NCI-H128 (cell line): ENCODE measurements at regions not wholly inside any gene's neighbourhood (a gene's known extent, or its start where the extent isn't known, plus 50 kb on each side); places are given as distances from the start of the nearest gene placed in this dataset.

Experiments used
- DNase-seq: peaks from one replicate; lab custom pipeline; 2025; ENCODE audit not compliant: unreplicated experiment; lab: John Stamatoyannopoulos, UW

- no peak for DNase-seq
Measured at GRCh38 chr2:240338274-240338673, 97.2 kb upstream of the GPC1 start.

GRCh38 chr2:240339411-240340360, 95.8 kb upstream of the GPC1 start:
- no peak for DNase-seq

- no peak for DNase-seq
Measured at GRCh38 chr2:240340361-240340761, 95.1 kb upstream of the GPC1 start.

GRCh38 chr2:240341064-240341463, 94.4 kb upstream of the GPC1 start:
- DNase-seq: no peak

GRCh38 chr2:240343548-240343947, 91.9 kb upstream of the GPC1 start:
- DNase-seq: no peak

GRCh38 chr2:240344904-240345303, 90.6 kb upstream of the GPC1 start:
- DNase-seq: no peak

DNA sequence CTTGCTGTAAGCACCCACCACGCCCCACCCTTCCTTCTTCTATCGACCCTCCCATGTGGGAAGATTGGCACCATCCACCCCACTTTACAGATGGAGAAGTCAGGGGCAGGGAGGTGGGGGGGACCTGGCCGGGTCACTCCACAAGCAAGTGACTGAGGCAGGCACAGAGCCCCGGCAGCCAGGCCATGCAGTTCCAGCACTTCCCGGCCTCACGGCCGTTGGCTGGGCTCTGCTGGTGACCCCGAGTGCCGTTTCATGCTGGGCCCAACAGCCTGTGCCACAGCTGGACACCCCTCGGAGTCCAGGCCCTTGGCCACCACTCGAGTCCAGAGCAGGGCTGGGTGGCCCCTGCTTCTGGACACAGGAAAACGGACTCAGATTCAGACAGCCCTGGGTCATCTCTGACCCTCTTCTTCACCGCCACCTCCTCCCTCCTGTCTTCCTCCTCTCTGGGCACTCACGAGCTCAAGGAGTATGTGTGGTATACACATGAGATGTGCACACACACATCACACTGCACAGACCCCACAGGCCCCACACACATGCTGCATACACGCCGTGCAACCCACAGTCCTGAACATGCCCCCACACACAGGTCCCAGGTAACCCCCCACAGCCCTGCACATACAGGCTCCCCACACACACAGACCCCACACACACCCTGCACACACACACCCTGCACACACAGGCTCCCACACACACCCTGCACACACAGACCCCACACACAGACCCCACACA, 89.3 kb upstream of the GPC1 start:
- DNase-seq: no peak

DNA sequence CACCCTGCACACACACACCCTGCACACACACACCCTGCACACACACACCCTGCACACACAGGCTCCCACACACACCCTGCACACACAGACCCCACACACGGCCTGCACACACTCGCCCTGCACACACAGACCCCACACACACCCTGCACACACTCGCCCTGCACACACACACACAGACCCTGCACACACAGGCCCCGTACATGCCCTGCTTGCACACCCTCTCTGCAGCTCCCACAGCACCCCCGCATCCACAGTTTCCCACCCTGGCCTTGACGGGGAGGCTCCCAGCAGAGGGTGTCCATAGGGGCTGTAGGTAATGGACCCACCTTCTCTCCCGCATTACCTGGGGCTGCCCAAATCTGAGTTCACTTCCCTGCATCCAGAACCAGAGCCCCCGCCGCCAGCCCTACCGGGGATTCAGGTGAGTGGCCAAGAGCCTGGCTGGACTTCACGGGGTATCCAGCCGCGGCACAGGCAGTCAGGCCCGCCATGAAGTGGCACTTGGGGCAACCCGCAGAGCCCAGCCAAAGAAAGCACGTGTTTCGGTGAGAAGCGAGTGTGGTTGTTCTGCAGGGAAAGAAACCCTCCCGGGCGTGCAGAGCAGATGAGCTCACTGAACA, 88.6 kb upstream of the GPC1 start:
- DNase-seq: no peak

GRCh38 chr2:240347373-240347940, 88.0 kb upstream of the GPC1 start:
- no peak for DNase-seq

DNA sequence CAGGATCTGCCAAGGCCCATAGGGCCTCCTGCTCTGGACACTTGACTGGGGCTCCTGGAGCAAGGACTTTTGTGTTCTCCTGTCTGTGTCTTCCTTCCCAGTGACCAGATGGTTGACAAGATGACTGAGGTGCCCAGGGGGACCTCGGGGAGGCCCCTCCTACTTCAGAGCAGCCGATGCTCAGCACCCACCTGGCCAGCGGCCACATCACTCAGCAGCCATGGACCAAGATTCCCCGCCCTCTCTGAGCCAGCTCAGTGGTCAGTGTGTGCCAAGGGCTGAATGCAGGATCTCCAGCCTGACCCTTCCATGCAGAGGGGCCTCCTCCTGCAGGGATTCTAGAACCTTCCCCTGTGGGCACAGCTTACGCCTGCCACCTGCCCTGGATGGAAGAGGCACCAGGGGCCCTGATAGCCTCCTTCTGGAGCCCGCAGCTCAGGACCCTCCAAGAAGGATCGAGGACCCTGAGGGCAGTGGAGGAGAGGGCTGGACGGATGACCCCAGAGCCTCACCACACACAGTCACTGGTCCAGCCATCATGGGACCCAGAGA, 87.4 kb upstream of the GPC1 start:
- no peak for DNase-seq

DNA sequence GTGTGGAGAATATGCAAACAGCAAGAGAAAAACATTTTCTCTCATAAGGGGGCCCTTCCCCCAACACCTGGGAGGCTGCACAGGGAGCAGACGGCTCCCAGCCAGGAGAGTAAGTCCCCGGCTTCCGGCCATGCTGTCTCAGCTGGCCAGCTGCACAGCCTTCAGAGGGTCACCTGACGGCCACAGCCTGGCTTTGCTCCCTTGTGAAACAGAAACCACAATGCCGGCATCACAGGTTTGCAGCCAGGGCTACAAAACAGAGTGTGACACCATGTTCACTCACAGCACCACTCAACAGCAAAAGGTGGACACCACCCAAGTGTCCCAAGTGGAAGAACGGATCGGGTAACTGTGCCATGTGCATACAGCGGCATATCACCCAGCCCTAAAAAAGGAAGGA, 86.9 kb upstream of the GPC1 start:
- no peak for DNase-seq

DNA sequence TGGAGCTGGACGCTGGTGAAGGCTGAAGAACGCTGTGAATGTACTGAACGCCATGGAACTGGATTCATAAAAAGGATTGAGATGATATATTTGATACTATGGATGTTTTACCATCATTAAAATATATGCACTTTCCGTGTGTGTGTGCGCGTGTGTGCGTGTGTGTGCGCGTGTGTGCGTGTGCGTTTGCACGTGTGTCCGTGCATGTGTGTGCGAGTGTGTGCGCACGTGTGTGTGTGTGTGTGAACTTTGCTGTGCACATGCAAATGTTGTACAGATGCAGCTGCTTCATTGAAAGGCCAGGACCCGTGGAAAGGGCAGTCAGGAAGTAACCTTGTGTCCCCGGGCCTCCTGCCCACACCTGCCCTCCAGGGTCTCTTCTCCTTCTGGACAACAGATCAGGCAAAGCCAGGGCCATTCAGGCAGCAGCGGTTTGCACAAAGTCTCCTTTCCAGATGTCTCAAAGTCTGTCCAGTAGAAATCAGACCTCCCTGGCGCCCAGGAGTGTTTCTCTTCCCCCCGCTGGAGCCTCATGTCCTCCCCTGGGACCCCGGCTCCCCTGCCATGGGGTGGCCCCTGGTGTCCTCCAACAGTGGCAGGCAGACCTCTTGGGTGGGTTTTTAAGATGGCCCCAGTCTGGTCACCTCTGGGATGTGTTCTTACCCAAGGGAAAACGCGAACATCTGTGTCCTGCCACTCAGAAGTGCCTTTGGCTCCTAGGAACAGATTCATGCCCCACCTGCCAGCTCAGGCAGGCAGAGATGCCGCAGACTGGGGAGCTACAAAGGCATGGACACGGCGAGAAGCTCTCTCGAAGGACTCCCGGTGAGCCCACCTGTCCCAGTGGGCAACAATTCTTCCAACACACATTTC, 86.1 kb upstream of the GPC1 start:
- DNase-seq: no peak

- no peak for DNase-seq
Measured at GRCh38 chr2:240350006-240350355, 85.5 kb upstream of the GPC1 start.

GRCh38 chr2:240350696-240351087, 84.8 kb upstream of the GPC1 start:
- no peak for DNase-seq

DNA sequence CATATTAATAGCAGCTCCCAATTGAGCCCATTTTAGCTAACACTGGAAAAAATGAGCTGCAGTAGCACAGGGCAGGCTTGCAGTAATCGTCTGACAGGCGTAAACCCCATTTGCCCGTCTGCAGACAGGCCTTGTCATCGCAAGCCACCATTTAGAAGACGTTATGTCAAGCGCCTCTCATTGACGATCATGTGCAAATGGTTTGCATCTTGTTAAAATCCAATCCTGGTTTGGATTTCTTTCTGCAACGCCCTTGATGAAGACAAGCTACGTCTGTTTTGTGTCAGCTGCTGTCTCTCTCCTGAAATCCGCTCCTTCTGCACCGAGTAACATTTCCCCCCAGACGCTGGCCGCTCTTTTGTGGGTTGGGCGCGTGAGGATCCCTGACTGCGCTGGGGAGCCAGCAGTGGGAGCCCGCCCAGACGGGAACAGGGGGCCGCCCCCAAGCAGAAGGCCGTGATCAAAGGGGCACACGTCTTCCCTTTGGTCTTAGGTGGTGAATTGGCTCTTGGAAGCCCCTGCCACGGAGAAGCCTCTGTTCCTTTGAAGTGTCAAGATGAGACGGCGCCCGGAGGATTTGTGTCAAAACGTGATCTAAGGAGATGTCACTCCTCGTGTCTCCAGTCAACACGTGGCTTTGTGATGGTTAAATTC, 84.2 kb upstream of the GPC1 start:
- DNase-seq: no peak

DNA sequence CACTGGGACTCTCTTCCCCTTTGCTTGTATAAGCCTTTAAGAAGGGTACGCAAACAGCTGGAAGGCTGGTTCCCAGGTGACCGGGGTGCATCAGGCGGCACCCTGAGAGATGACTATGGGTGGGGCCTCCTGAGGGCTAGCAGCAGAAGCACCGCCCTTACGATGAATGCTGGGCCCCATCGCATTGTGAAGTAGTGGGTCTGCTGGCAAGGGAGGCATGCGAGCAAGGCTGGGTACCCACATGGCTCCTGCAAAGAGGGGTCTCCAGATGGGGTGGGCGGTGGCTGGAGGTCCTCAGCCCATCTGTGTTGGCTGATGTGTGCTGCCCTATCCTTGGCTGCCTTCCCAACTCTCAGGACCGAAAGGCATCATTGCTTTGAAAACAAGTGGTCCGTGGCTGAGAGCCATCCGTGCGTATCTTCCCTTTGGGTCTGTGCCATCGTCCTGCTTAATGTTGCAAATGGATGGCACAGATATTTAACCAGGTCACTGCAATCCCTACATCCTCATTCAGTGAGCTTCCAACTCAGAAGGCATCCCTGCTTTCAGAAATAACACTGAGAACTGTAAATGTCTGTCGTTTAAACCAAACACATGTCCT, 83.5 kb upstream of the GPC1 start:
- DNase-seq: peak; percentile 22

GRCh38 chr2:240353086-240353798, 82.2 kb upstream of the GPC1 start:
- DNase-seq: no peak

DNA sequence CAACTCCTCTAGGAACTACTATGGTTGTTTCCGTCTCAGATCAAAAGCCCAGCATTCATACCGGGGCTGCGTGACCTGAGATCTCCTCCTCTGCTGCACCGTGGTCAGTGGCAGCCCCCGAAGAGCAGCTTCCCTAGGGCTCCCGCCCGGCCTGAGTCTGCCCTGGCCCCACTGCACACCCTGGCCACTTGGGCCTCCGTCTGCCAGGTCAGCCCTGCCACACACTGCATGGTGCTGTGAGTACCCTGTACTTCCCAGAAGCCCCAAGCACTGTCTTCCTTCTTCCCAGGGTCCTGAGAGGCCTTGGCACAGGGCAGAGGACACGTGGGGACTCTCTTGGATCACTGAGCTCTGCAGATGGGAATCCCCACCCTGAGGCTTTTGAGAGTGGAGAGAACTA, 81.5 kb upstream of the GPC1 start:
- no peak for DNase-seq
